ENCODE measurements at regions not wholly inside any gene's neighbourhood (a gene's known extent, or its start where the extent isn't known, plus 50 kb on each side); places are given as distances from the start of the nearest gene placed in this dataset.

DNA sequence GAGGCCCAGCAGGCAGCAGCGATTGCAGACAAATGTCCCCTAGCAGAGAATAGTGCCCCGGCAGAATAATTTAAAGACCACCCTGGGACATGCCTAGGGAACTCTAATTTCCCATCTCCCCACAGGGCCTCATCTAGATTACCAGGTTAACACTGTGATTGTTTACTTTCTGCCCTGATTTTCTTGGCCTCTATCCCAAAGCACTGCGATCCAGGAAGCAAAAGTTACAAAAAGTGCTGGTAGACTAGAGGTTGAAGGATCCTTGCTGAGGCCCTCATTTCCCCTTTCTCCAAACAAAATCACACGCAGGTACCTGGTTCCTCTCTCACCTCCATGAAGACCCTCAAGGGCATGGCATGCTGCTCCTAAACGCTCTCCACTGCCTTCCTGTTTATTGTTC lies 229.7 kb downstream of the C1orf94 start:
- TF ChIP-seq, protein P1, sequence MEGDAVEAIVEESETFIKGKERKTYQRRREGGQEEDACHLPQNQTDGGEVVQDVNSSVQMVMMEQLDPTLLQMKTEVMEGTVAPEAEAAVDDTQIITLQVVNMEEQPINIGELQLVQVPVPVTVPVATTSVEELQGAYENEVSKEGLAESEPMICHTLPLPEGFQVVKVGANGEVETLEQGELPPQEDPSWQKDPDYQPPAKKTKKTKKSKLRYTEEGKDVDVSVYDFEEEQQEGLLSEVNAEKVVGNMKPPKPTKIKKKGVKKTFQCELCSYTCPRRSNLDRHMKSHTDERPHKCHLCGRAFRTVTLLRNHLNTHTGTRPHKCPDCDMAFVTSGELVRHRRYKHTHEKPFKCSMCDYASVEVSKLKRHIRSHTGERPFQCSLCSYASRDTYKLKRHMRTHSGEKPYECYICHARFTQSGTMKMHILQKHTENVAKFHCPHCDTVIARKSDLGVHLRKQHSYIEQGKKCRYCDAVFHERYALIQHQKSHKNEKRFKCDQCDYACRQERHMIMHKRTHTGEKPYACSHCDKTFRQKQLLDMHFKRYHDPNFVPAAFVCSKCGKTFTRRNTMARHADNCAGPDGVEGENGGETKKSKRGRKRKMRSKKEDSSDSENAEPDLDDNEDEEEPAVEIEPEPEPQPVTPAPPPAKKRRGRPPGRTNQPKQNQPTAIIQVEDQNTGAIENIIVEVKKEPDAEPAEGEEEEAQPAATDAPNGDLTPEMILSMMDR (conservative IDR thresholded peaks at IDR 0.05) = no peak
- no peak for TF ChIP-seq EZH2 (IDR thresholded peaks at IDR 0.05; ENCODE audit: low read depth)

Measured in PC-9 (cell line).